Smooth muscle cell (in vitro differentiated cells): ENCODE measurements at regions not wholly inside any gene's neighbourhood (a gene's known extent, or its start where the extent isn't known, plus 50 kb on each side); places are given as distances from the start of the nearest gene placed in this dataset.

Experiments
- DNase-seq: peaks from one replicate; lab custom pipeline; 2025; ENCODE audit not compliant: unreplicated experiment; lab: John Stamatoyannopoulos, UW
- H2AFZ ChIP-seq: fragments of 200-600 bp; sonication (generic); 2 replicates; pipeline ENCODE4 v1.6.0; 2016; ENCODE audit warnings: antibody characterized with exemption, low read depth, mild to moderate bottlenecking
- H3F3A ChIP-seq: fragments of 200-600 bp; sonication (generic); 2 replicates; pipeline ENCODE4 v1.6.0; 2017; ENCODE audit warnings: antibody characterized with exemption, low read depth
- H3K27ac ChIP-seq: fragments of 200-600 bp; sonication (generic); 2 replicates; pipeline ENCODE4 v1.5.1; 2016; ENCODE audit warnings: low read depth, mild to moderate bottlenecking
- H3K27me3 ChIP-seq: fragments of 200-600 bp; sonication (generic); 2 replicates; pipeline ENCODE4 v1.6.1; 2016; ENCODE audit warnings: low read depth, mild to moderate bottlenecking
- H3K36me3 ChIP-seq: fragments of 200-600 bp; sonication (generic); 2 replicates; pipeline ENCODE4 v1.5.1; 2016; ENCODE audit warnings: low read depth
- H3K4me1 ChIP-seq: fragments of 200-600 bp; sonication (generic); 2 replicates; pipeline ENCODE4 v1.5.1; 2016; ENCODE audit warnings: low read depth
- H3K4me2 ChIP-seq: fragments of 200-600 bp; sonication (generic); 2 replicates; pipeline ENCODE4 v1.6.0; 2016; ENCODE audit warnings: mild to moderate bottlenecking
- H3K4me3 ChIP-seq: fragments of 200-600 bp; sonication (generic); 2 replicates; pipeline ENCODE4 v1.5.1; 2016; ENCODE audit warnings: mild to moderate bottlenecking
- H3K79me2 ChIP-seq: fragments of 200-600 bp; sonication (generic); 2 replicates; pipeline ENCODE4 v1.6.0; 2016; ENCODE audit warnings: low read depth, mild to moderate bottlenecking
- H3K9ac ChIP-seq: fragments of 200-600 bp; sonication (generic); 2 replicates; pipeline ENCODE4 v1.6.0; 2016; ENCODE audit warnings: low read depth
- H3K9me3 ChIP-seq: fragments of 200-600 bp; sonication (generic); replicated peaks from 2 replicates; pipeline ENCODE4 v1.5.1; 2016; ENCODE audit warnings: low read depth
- H4K20me1 ChIP-seq: fragments of 200-600 bp; sonication (generic); 2 replicates; pipeline ENCODE4 v1.6.0; 2016; ENCODE audit warnings: low read depth
- CTCF ChIP-seq: fragments of 200-600 bp; sonication (generic); IDR thresholded peaks from 2 replicates; pipeline ENCODE4 v1.5.1; 2017; ENCODE audit warnings: borderline replicate concordance, mild to moderate bottlenecking, antibody characterized with exemption; ENCODE audit not compliant: insufficient read depth, poor library complexity, severe bottlenecking
- WGBS: methylation state at CpG from one replicate; pipeline ENCODE4 v1.1.7; 2016; ENCODE audit warnings: low lambda C conversion rate; 5-methylcytosine and 5-hydroxymethylcytosine counted together

- Histone ChIP-seq H2AFZ (no peak overlapping the region), H4K20me1 (no peaks in the 10 kb centered on the region), H3F3A (no peaks in the 10 kb centered on the region), H3K4me1 (no peaks in the 10 kb centered on the region), H3K9ac (no peak overlapping the region), H3K36me3 (no peaks in the 10 kb centered on the region), H3K79me2 (no peaks in the 10 kb centered on the region), H3K27me3 (no peaks in the 10 kb centered on the region), H3K27ac (no peak overlapping the region), H3K4me3 (no peak overlapping the region), H3K9me3 (no peaks in the 10 kb centered on the region), H3K4me2 (no peak overlapping the region)
- DNase-seq = no peak
- no peak for TF ChIP-seq CTCF
- WGBS = 97% methylated on average over 3 of the region's 3 CpGs
These were observed 233.1 kb upstream of the PLSCR5 start for GRCh38 chr3:146838221-146838620.

GRCh38 chr3:146834917-146835316, 229.8 kb upstream of the PLSCR5 start:
- no peaks in the 10 kb centered on the region for H3K79me2 ChIP-seq
- no peaks in the 10 kb centered on the region for H3F3A ChIP-seq
- no peaks in the 10 kb centered on the region for H3K4me1 ChIP-seq
- no peak for TF ChIP-seq CTCF
- no peak overlapping the region for H3K4me2 ChIP-seq
- H2AFZ ChIP-seq = no peak overlapping the region
- H4K20me1 ChIP-seq = no peaks in the 10 kb centered on the region
- H3K27me3 ChIP-seq = no peaks in the 10 kb centered on the region
- no peak overlapping the region for H3K9ac ChIP-seq
- no peak overlapping the region for H3K27ac ChIP-seq
- no peaks in the 10 kb centered on the region for H3K36me3 ChIP-seq
- DNase-seq = no peak
- H3K4me3 ChIP-seq = no peak overlapping the region
- H3K9me3 ChIP-seq = no peaks in the 10 kb centered on the region

GRCh38 chr3:146832857-146833458, 227.8 kb upstream of the PLSCR5 start:
- DNase-seq = no peak
- H3F3A ChIP-seq = no peaks in the 10 kb centered on the region
- H3K27ac ChIP-seq = no peak overlapping the region
- no peak overlapping the region for H3K4me3 ChIP-seq
- 88% methylated on average over 5 of the region's 5 CpGs for WGBS
- no peak overlapping the region for H2AFZ ChIP-seq
- H3K36me3 ChIP-seq = no peaks in the 10 kb centered on the region
- H3K79me2 ChIP-seq = no peaks in the 10 kb centered on the region
- no peak overlapping the region for H3K4me2 ChIP-seq
- no peaks in the 10 kb centered on the region for H3K9me3 ChIP-seq
- no peak for TF ChIP-seq CTCF
- no peaks in the 10 kb centered on the region for H3K4me1 ChIP-seq
- no peaks in the 10 kb centered on the region for H4K20me1 ChIP-seq
- no peaks in the 10 kb centered on the region for H3K27me3 ChIP-seq
- H3K9ac ChIP-seq = no peak overlapping the region

- Histone ChIP-seq H3K36me3 (no peaks in the 10 kb centered on the region), H3K9me3 (no peaks in the 10 kb centered on the region), H3K4me3 (no peak overlapping the region), H3K79me2 (no peaks in the 10 kb centered on the region), H3K4me1 (no peaks in the 10 kb centered on the region), H3F3A (no peaks in the 10 kb centered on the region), H3K4me2 (no peak overlapping the region), H3K9ac (no peak overlapping the region), H2AFZ (no peak overlapping the region), H3K27ac (no peak overlapping the region), H3K27me3 (no peaks in the 10 kb centered on the region), H4K20me1 (no peaks in the 10 kb centered on the region)
- WGBS = 90% methylated on average over 1 of the region's 1 CpG
- TF ChIP-seq CTCF = no peak
- no peak for DNase-seq
These were observed 226.5 kb upstream of the PLSCR5 start for GRCh38 chr3:146831659-146832058.
